Transverse colon (tissue), 4 donors: ENCODE measurements at regions not wholly inside any gene's neighbourhood (a gene's known extent, or its start where the extent isn't known, plus 50 kb on each side); places are given as distances from the start of the nearest gene placed in this dataset.

Experiments used
- EP300 ChIP-seq: sonication (generic); formaldehyde crosslinking; IDR thresholded peaks from one replicate; pipeline ENCODE4 v1.6.1; 2017; ENCODE audit warnings: antibody characterized with exemption, low read depth
- POLR2A ChIP-seq: fragments of 450-650 bp; IDR thresholded peaks from one replicate; pipeline ENCODE4 v1.6.1; 2016; ENCODE audit warnings: antibody characterized with exemption, mild to moderate bottlenecking, moderate library complexity
- POLR2AphosphoS5 ChIP-seq, 3 donors: sonication (generic); formaldehyde crosslinking; IDR thresholded peaks; one replicate each; pipeline ENCODE4 v1.6.1; 2016; ENCODE audit warnings: antibody characterized with exemption in 3 of 3
- TF ChIP-seq, protein P1 (sequence below), 5 experiments: fragments of 200-600 bp in 3 of 5; fragments of 450-650 bp in 2 of 5; sonication (generic) in 3 of 5; IDR thresholded peaks; 1 replicate in 2 of 5; 2 replicates in 3 of 5; pipeline ENCODE4 v1.5.1; 2016 to 2017; ENCODE audit warnings: antibody characterized with exemption in 5 of 5, inconsistent platforms in 3 of 5, mild to moderate bottlenecking in 2 of 5, moderate library complexity in 1 of 5

DNA sequence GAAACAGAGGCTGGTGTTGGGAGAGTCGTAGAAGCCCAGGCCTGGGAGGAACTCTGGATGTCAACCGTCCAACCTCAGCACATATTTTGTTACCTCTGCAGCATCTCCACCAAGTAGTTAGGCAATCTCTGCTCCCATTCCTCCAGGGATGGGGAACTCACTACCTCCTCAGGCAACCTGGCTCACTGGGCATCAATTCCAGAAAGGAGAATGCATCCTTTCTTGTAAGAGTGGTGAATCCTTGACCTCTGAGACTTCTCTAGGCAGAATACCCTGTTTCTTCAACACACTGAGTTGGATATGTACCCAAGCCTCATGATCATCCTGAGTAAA lies 136.7 kb upstream of the ZMIZ1 start:
- no peak for TF ChIP-seq POLR2A
- no peak for TF ChIP-seq EP300
- TF ChIP-seq, protein P1, sequence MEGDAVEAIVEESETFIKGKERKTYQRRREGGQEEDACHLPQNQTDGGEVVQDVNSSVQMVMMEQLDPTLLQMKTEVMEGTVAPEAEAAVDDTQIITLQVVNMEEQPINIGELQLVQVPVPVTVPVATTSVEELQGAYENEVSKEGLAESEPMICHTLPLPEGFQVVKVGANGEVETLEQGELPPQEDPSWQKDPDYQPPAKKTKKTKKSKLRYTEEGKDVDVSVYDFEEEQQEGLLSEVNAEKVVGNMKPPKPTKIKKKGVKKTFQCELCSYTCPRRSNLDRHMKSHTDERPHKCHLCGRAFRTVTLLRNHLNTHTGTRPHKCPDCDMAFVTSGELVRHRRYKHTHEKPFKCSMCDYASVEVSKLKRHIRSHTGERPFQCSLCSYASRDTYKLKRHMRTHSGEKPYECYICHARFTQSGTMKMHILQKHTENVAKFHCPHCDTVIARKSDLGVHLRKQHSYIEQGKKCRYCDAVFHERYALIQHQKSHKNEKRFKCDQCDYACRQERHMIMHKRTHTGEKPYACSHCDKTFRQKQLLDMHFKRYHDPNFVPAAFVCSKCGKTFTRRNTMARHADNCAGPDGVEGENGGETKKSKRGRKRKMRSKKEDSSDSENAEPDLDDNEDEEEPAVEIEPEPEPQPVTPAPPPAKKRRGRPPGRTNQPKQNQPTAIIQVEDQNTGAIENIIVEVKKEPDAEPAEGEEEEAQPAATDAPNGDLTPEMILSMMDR (IDR thresholded peaks at IDR 0.05) = no peak
- TF ChIP-seq POLR2AphosphoS5 (IDR thresholded peaks at IDR 0.05) = no peak
